Endothelial cell of umbilical vein (primary cell): ENCODE measurements at regions not wholly inside any gene's neighbourhood (a gene's known extent, or its start where the extent isn't known, plus 50 kb on each side); places are given as distances from the start of the nearest gene placed in this dataset.
"Not testable (repeated sequence)": the region's sequence is repeated elsewhere in the genome, so short reads cannot be mapped to it uniquely, and the experiment has no call there.

Experiments used
- BruUV-seq: library from RNA; stranded (reverse); fragments of 400-500 nt; replicated peaks from 2 replicates; lab custom pipeline; 2021; lab: Mats Ljungman, UMichigan
- CTCF ChIA-PET: fragments of 300-600, 350-600 bp; sonication (Branson Sonifier 250); formaldehyde crosslinking; loops from one replicate; lab custom pipeline; 2021; ENCODE audit warnings: antibody characterized with exemption, inconsistent platforms; lab: Charles Lee
- POLR2A ChIA-PET: fragments of 300-600, 350-600 bp; sonication (Branson Sonifier 250); formaldehyde crosslinking; loops from one replicate; lab custom pipeline; 2021; ENCODE audit warnings: antibody characterized with exemption, inconsistent platforms; lab: Charles Lee
- DNase-seq: peaks from one replicate; pipeline ENCODE4 v3.0.0-alpha.2; 2011; ENCODE audit warnings: low read depth, low spot score
- FAIRE-seq: peaks from 2 replicates; lab custom pipeline; 2011; peaks lifted over from hg19 to GRCh38; lab: Jason Lieb, UNC
- H2AFZ ChIP-seq: 2 replicates; pipeline ENCODE4 v1.6.0; 2012; ENCODE audit warnings: low read depth, low read length, control low read depth, inconsistent platforms
- H3K27ac ChIP-seq: 2 replicates; pipeline ENCODE4 v1.5.1; 2011; ENCODE audit warnings: low read depth, mild to moderate bottlenecking, control low read depth, low read length, moderate library complexity; ENCODE audit not compliant: insufficient read depth
- H3K27me3 ChIP-seq, 2 experiments: 2 replicates each; pipeline versions ENCODE4 v1.6.0 to v1.6.1; 2011; ENCODE audit warnings: low read length in 2 of 2, mixed read lengths in 1 of 2; ENCODE audit not compliant: control insufficient read depth in 2 of 2, insufficient read depth in 2 of 2
- H3K36me3 ChIP-seq, 2 experiments: 2 replicates in 1 of 2; 3 replicates in 1 of 2; pipeline ENCODE4 v1.5.1; 2011; ENCODE audit warnings: low read length in 2 of 2, mild to moderate bottlenecking in 1 of 2, moderate library complexity in 1 of 2; ENCODE audit not compliant: control insufficient read depth in 2 of 2, insufficient read depth in 2 of 2; ENCODE audit errors: extremely low read depth in 1 of 2
- H3K4me1 ChIP-seq: 3 replicates; pipeline ENCODE4 v1.5.1; 2011; ENCODE audit warnings: mild to moderate bottlenecking, low read length; ENCODE audit not compliant: control insufficient read depth, insufficient read depth; ENCODE audit errors: extremely low read depth
- H3K4me2 ChIP-seq: 2 replicates; pipeline ENCODE4 v1.6.1; 2011; ENCODE audit warnings: low read length, control low read depth, mixed read lengths; ENCODE audit not compliant: insufficient read depth
- H3K4me3 ChIP-seq, 3 experiments: fragments of 200-600 bp in 1 of 3; sonication (generic), shearing (Covaris generic) in 1 of 3; replicated peaks in 1 of 3; 2 replicates each; pipeline ENCODE4 v1.5.1; 2011 to 2016; ENCODE audit warnings: control low read depth in 3 of 3, low read length in 3 of 3, mild to moderate bottlenecking in 2 of 3, inconsistent platforms in 1 of 3, low read depth in 1 of 3, moderate library complexity in 1 of 3; ENCODE audit not compliant: insufficient read depth in 1 of 3
- H3K79me2 ChIP-seq: 2 replicates; pipeline ENCODE4 v1.6.0; 2012; ENCODE audit warnings: low read length, inconsistent platforms; ENCODE audit not compliant: control insufficient read depth, insufficient read depth
- H3K9ac ChIP-seq: replicated peaks from 2 replicates; pipeline ENCODE3; 2011; ENCODE audit warnings: low read length, control low read depth; ENCODE audit not compliant: insufficient read depth; ENCODE audit errors: extremely low read depth
- H3K9me1 ChIP-seq: replicated peaks from 3 replicates; pipeline ENCODE4 v1.6.0; 2011; ENCODE audit warnings: mild to moderate bottlenecking, low read length; ENCODE audit not compliant: control insufficient read depth, insufficient read depth; ENCODE audit errors: extremely low read depth
- H3K9me3 ChIP-seq: replicated peaks from 2 replicates; pipeline ENCODE4 v1.5.1; 2012; ENCODE audit warnings: low read length, inconsistent platforms; ENCODE audit not compliant: control insufficient read depth, insufficient read depth
- H4K20me1 ChIP-seq: replicated peaks from 2 replicates; pipeline ENCODE3; 2011; ENCODE audit warnings: mild to moderate bottlenecking, low read length; ENCODE audit not compliant: control insufficient read depth, insufficient read depth; ENCODE audit errors: extremely low read depth
- CTCF ChIP-seq, 2 donors: IDR thresholded peaks; 1 replicate in 1 of 2; 2 replicates in 1 of 2; pipeline ENCODE4 v1.5.1; 2011; ENCODE audit warnings: low read length in 2 of 2, mild to moderate bottlenecking in 2 of 2, moderate library complexity in 2 of 2, control low read depth in 1 of 2, inconsistent platforms in 1 of 2, low read depth in 1 of 2; ENCODE audit not compliant: insufficient read depth in 1 of 2; ENCODE audit errors: extremely low read depth in 1 of 2
- EZH2 ChIP-seq: IDR thresholded peaks from 2 replicates; pipeline ENCODE4 v1.6.1; 2012; ENCODE audit warnings: borderline replicate concordance, low read depth, mild to moderate bottlenecking, moderate library complexity, low read length, inconsistent platforms; ENCODE audit not compliant: severe bottlenecking
- GATA2 ChIP-seq: IDR thresholded peaks from 2 replicates; pipeline ENCODE4 v1.7.0; 2011; ENCODE audit warnings: low read depth, mild to moderate bottlenecking, moderate library complexity, mixed read lengths, low read length; ENCODE audit not compliant: insufficient read length, insufficient read depth
- JUN ChIP-seq: IDR thresholded peaks from 2 replicates; pipeline ENCODE4 v1.6.1; 2011; ENCODE audit warnings: borderline replicate concordance, low read depth; ENCODE audit not compliant: insufficient read length, insufficient read depth
- MYC ChIP-seq: IDR thresholded peaks from one replicate; pipeline ENCODE4 v1.6.1; 2011; ENCODE audit warnings: mild to moderate bottlenecking, low read depth, low read length
- POLR2A ChIP-seq: IDR thresholded peaks from 2 replicates; pipeline ENCODE4 v1.6.1; 2012; ENCODE audit warnings: low read depth, mild to moderate bottlenecking, control low read depth, low read length
- POLR2AphosphoS5 ChIP-seq: IDR thresholded peaks from 2 replicates; pipeline ENCODE4 v1.6.1; 2012; ENCODE audit warnings: low read depth, mild to moderate bottlenecking, control low read depth, low read length, moderate library complexity; ENCODE audit not compliant: insufficient read depth
- dilution Hi-C: fragments of 300-500 bp; cut with MboI; formaldehyde crosslinking; loops from one replicate; pipeline ENCODE4 v1.15.0; 2019; ENCODE audit warnings: low sequenced_read_pairs; ENCODE audit not compliant: extremely low pct_ligation_motif_present
- intact Hi-C: fragments of 100-400 bp; cut with micrococcal nuclease; formaldehyde crosslinking; loops from one replicate; pipeline ENCODE4 v1.10.0; 2022

GRCh38 chr22:10776358-10776729 is 4751.6 kb upstream of the OR11H1 start:
- intact Hi-C loops, DNase-seq: not testable (repeated sequence)

GRCh38 chr22:10777733-10778132 is 4750.3 kb upstream of the OR11H1 start:
- POLR2A ChIA-PET, BruUV-seq: not testable (repeated sequence)

More at GRCh38 chr22:10776358-10776729, 4751.6 kb upstream of the OR11H1 start:
- H3K4me2 ChIP-seq, H3K79me2 ChIP-seq, H3K9me3 ChIP-seq, dilution Hi-C loops, FAIRE-seq, H3K4me3 ChIP-seq, H3K9me1 ChIP-seq, CTCF ChIA-PET, H3K27me3 ChIP-seq, H3K9ac ChIP-seq, BruUV-seq, H3K4me1 ChIP-seq, H3K27ac ChIP-seq, POLR2A ChIA-PET, H3K36me3 ChIP-seq, H2AFZ ChIP-seq, H4K20me1 ChIP-seq: not testable (repeated sequence)

GRCh38 chr22:10778296-10778814 is 4749.6 kb upstream of the OR11H1 start:
- H3K36me3 ChIP-seq, result no peaks in the 10 kb centered on the region
- dilution Hi-C loops (no loop called here), intact Hi-C loops (no loop called here)
- H3K9me1 ChIP-seq, result no peaks in the 10 kb centered on the region
- H3K9me3 ChIP-seq, result peaks cover 2% of the 10 kb centered on the region
- DNase-seq (no peak), FAIRE-seq (no peak)
- BruUV-seq, result no TSS peak
- no peak for TF ChIP-seq MYC
- TF ChIP-seq POLR2AphosphoS5, result no peak
- TF ChIP-seq JUN, result no peak
- TF ChIP-seq EZH2, result no peak
- TF ChIP-seq POLR2A, result no peak
- no peak for TF ChIP-seq GATA2
- no peak for TF ChIP-seq CTCF (IDR thresholded peaks at IDR 0.05; ENCODE audit: extremely low read depth in 1 of 2, insufficient read depth in 1 of 2, low read depth in 1 of 2, low read length in 2 of 2)
- H3K4me2 ChIP-seq, result no peak overlapping the region
- H3K27me3 ChIP-seq, result no peaks in the 10 kb centered on the region
- no peak overlapping the region for H3K4me3 ChIP-seq
- no peaks in the 10 kb centered on the region for H3K79me2 ChIP-seq
- H3K27ac ChIP-seq, result no peak overlapping the region
- CTCF ChIA-PET, result no interaction called here
- POLR2A ChIA-PET, result no interaction called here
- H3K9ac ChIP-seq, result no peak overlapping the region
- H4K20me1 ChIP-seq, result no peaks in the 10 kb centered on the region
- no peaks in the 10 kb centered on the region for H3K4me1 ChIP-seq
- no peak overlapping the region for H2AFZ ChIP-seq

More at GRCh38 chr22:10777733-10778132, 4750.3 kb upstream of the OR11H1 start:
- H3K9me3 ChIP-seq, dilution Hi-C loops, H2AFZ ChIP-seq, H3K36me3 ChIP-seq, H3K4me2 ChIP-seq, H3K27ac ChIP-seq, H4K20me1 ChIP-seq, FAIRE-seq, DNase-seq, H3K4me1 ChIP-seq, H3K27me3 ChIP-seq, CTCF ChIA-PET, H3K4me3 ChIP-seq, H3K9me1 ChIP-seq, intact Hi-C loops, H3K79me2 ChIP-seq, H3K9ac ChIP-seq: not testable (repeated sequence)
